GM10266 (cell line): ENCODE measurements at regions not wholly inside any gene's neighbourhood (a gene's known extent, or its start where the extent isn't known, plus 50 kb on each side); places are given as distances from the start of the nearest gene placed in this dataset.

ENCODE experiments used
- DNase-seq: peaks from one replicate; pipeline ENCODE4 v3.0.0; 2012; ENCODE audit errors: extremely low spot score
- TF ChIP-seq, protein P1 (sequence below): IDR thresholded peaks from 2 replicates; pipeline ENCODE4 v1.5.1; 2012; ENCODE audit warnings: mild to moderate bottlenecking, low read depth; ENCODE audit not compliant: control insufficient read depth, insufficient read depth; ENCODE audit errors: missing control alignments

DNA sequence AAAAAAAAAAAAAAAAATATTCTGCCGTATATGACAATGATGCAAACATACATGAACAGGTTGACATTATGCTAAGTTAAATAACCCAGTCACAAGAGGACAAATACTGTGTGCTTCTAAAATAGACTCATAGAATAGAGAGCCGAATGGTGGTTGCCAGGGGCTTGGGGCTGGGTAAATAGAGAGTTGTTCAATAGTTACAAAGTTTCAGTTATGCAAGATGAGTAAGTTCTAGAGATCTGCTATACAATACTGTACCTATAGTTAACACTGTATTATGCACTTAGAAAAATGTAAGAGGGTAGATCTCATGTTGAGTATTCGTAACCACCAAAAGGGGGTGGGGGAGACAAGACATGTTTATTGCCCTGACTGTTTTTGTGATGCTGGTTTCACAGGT, 77.1 kb upstream of the GNAI1 start:
- DNase-seq: no peak
- TF ChIP-seq, protein P1, sequence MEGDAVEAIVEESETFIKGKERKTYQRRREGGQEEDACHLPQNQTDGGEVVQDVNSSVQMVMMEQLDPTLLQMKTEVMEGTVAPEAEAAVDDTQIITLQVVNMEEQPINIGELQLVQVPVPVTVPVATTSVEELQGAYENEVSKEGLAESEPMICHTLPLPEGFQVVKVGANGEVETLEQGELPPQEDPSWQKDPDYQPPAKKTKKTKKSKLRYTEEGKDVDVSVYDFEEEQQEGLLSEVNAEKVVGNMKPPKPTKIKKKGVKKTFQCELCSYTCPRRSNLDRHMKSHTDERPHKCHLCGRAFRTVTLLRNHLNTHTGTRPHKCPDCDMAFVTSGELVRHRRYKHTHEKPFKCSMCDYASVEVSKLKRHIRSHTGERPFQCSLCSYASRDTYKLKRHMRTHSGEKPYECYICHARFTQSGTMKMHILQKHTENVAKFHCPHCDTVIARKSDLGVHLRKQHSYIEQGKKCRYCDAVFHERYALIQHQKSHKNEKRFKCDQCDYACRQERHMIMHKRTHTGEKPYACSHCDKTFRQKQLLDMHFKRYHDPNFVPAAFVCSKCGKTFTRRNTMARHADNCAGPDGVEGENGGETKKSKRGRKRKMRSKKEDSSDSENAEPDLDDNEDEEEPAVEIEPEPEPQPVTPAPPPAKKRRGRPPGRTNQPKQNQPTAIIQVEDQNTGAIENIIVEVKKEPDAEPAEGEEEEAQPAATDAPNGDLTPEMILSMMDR: no peak

DNA sequence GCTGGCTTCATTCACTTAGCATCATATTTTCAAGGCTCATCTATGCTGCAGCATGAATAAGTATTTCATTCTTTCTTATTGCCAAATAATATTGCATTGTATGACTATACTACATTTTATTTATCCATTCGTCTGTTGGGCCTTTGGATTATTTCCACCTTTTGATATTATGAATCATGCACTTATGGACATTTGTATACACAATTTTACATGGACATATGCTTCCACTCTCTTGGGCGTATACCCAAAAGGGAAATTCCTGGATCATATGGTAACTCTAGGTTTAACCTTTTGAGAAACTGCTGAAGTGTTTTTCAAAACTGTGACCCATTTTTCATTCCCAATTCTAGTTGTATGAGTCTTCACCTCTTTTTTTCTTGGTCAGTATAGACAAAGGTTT, 80.3 kb upstream of the GNAI1 start:
- no peak for DNase-seq
- TF ChIP-seq, protein P1: no peak

DNA sequence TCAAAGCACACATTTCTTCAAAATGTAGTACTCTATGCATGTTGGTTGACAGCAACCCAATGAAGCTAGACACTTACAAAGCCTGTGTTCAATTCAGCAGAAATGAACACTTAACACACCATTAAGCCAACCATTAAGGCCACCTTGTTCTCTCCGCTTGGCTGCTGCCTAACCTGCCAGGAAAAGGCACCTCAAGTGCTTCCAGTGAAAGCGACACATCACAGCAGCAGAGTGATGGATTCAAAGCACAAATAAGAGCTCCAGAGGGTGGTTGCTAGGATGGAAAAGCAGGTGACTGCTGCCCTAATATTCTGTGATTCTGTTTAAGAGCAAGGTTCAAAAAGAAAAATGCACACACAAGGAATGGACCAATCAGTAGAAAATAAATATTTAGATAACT, 81.5 kb upstream of the GNAI1 start:
- TF ChIP-seq, protein P1: no peak
- DNase-seq: no peak

DNA sequence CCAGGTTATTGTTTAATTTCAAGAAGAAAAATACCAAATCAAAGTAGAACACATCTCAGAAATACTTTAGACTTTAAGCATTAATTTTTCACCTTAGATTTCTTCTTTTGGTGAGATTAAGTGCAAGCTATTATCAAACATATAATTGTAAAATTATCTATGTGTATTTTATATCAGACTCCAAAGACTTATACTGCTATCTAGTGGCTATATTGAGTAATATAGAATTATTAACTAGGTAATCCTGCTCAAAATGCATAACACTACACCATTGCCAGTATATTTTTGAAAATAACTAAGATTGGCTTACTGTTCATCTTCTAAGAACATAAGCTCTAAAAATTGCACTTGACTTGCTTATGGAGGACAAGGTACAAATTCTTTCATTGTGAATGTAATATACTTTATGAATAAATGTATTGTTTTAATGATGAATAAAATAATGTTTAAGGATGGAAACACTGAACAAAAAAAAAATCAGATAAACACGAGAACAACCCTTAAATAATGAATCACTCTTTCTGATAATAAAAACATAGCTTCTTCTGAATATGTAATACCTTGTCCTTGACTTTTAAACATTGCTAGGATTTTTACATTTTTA, 86.7 kb upstream of the GNAI1 start:
- DNase-seq: no peak
- TF ChIP-seq, protein P1: no peak

DNA sequence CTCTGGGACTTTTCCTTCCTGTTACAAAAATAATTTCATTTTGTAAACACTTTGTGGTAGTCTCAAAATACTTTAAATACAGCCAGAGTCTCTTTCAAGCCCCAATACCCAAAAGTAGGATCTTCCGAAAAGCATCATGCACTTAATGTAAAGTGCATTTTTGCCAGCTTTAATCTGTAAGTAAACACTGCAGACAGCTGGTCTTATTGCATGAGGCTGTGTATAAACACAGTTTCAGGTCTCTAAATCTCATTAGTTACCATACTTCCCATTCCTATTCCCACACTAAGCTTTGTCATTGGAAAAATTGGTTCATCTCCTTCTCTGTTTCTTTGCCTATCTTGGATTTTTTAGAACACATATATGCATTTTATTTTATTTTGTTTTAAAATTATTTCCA, 87.6 kb upstream of the GNAI1 start:
- no peak for DNase-seq
- TF ChIP-seq, protein P1: no peak

DNA sequence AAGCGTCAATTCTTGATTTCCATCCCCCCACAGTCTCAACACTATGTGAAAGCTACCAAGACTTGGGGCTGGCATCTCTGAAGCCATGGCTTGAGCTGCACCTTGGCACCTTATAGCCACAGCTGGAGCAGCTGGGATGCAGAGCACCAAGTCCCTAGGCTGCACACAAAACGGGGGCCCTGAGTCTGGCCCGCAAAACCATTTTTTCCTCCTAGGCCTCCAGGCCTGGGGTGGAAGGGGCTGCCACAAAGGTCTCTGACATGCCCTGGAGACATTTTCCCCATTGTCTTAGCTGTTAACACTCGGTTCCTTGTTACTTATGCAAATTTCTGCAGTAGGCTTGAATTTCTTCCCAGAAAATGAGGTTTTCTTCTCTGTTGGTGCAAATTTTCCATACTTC, 89.8 kb upstream of the GNAI1 start:
- DNase-seq: no peak
- TF ChIP-seq, protein P1: no peak

DNA sequence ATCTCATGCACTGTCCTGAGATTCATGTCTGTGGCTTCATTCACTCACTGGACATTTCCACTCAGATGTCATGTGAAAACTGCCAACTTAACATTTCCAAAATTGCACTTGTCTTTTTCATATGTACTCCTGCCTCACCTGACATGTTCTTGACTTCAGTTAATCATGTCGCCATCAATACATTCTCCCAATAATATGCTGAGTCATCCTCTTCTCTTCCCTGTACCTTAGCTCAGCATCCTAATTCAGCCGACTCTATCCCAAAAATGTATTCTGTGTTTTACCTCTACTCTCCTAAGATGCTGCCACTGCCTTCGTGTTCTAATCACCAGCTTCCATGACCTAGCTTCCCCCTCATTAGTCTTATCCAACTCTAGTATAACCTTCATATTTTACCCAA, 93.9 kb upstream of the GNAI1 start:
- no peak for DNase-seq
- TF ChIP-seq, protein P1: no peak
